Superior temporal gyrus (tissue), 1 donor: ENCODE measurements at regions not wholly inside any gene's neighbourhood (a gene's known extent, or its start where the extent isn't known, plus 50 kb on each side); places are given as distances from the start of the nearest gene placed in this dataset.
"Not testable (repeated sequence)": the region's sequence is repeated elsewhere in the genome, so short reads cannot be mapped to it uniquely, and the experiment has no call there.

Source experiments
- DNase-seq: peaks from one replicate; pipeline ENCODE4 v3.0.0-alpha.2; 2016; ENCODE audit errors: extremely low spot score

DNA sequence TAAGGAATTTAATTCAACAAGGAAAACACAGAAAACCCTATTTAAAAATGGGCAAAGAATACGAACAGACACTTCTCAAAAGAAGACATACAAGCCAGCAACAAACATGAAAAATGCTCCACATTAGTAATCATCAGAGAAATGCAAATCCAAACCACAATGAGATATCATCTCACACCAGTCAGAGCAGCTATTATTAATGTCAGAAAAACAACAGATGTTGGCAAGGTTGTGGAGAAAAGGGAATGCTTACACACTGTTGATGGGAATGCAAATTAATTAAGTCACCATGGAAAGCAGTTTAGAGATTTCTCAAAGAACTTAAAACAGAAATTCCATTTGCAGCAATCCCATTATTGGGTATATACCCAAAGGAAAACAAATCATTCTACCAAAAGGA lies 55.2 kb downstream of the GCC1 start:
- DNase-seq, result no peak

DNA sequence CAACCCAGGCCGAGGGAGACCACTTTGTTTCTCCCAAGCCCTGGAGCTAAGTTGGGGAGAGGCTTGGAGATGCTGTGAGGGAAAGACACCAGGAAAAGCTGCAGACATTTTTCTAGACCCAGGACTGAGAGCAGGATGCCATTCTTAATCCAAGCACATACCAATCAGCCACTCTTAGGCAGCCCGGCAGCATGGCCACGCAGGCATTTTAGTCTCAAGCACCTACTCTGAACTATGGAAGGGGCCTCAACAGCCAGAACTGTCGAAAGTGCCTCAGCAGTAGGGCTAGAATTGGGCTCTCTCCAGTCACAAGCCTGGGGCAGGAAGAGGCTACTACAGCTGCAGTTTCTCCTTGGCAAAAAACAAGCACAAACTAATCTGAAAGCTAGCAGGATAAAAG lies 57.8 kb downstream of the GCC1 start:
- no peak for DNase-seq

GRCh38 chr7:127525866-127526480 lies 59.4 kb downstream of the GCC1 start:
- no peak for DNase-seq

- DNase-seq, result no peak
Measured at GRCh38 chr7:127516320-127516719, 69.1 kb downstream of the GCC1 start.

GRCh38 chr7:127514499-127514898 lies 70.9 kb downstream of the GCC1 start:
- peak; percentile 68 for DNase-seq

DNA sequence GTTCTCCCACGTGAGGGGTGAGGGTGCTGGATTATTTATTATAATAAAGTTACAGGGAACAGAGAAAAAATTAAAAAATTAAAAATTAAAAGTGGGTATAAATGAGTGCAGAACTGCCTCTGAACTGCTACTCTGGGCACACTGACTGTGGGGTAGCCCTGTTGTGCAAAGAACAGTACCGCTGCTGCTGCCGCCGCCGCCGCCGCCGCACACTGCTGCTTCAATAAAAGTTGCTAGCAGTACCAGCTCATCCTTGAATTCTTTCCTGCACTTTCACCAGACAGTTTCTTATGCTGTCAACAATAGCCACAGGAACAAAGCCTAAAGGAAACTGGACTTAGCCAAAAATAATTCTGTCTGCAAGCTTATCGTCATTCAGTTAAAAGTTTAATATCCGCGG lies 72.1 kb downstream of the GCC1 start:
- DNase-seq, result no peak

DNA sequence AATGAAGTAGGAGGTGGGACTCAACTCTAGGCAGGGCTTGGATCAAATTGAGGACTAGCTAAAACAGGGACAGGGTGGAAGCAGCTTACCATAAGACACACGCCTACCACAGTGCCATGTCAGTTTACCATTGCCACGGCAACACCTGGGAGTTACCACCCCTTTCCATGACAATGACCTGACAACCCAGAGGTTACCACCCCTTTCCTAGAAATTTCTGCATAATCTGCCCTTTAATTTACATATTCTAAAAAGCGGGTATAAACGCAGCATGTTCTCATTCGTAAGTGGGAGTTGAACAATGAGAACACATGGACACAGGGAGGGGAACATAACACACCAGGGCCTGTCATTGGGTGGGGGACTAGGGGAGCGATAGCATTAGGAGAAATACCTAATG lies 72.7 kb downstream of the GCC1 start:
- DNase-seq, result no peak

- DNase-seq, result no peak
Measured at GRCh38 chr7:127504715-127505114, 80.7 kb downstream of the GCC1 start.

DNA sequence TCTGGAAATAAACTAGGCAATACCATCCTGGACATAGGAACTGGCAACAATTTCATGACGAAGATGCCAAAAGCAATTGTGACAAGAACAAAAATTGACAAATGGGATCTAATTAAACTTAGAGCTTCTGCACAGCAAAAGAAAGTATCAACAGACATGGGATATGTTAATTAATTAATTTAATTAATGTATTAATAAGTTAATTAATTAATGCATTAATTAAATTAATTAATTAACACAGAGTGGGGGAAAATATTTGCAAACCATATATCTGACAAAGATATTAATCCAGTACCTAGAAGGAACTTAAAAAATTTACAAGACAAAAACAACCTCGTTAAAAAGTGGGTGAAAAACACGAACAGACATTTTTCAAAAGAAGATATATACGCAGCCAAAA lies 83.6 kb downstream of the GCC1 start:
- no peak for DNase-seq

GRCh38 chr7:127487381-127487780 lies 94.9 kb upstream of the ZNF800 start:
- no peak for DNase-seq

GRCh38 chr7:127486654-127487053 lies 94.1 kb upstream of the ZNF800 start:
- no peak for DNase-seq

DNA sequence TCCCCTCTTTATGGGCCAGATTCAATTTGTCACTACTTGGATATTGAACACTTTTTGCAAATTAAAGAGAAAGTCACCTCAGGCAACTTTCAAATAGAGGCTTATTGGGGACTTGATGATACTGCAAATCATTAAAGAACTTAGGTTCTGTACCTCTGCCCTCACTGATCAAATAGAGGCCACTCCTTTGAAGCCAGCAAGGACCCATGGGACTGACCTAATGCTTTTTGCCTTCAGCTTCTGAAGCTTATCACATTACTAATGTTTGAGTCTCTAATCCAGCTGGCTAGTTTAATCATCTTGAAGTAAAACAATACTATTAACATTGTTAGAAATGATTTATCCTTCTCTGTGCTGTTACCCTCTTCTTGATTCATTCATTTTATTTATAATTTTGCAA lies 93.0 kb upstream of the ZNF800 start:
- no peak for DNase-seq

- DNase-seq, result no peak
Measured at GRCh38 chr7:127484954-127485353, 92.4 kb upstream of the ZNF800 start.

GRCh38 chr7:127478461-127478860 lies 86.0 kb upstream of the ZNF800 start:
- DNase-seq, result no peak

DNA sequence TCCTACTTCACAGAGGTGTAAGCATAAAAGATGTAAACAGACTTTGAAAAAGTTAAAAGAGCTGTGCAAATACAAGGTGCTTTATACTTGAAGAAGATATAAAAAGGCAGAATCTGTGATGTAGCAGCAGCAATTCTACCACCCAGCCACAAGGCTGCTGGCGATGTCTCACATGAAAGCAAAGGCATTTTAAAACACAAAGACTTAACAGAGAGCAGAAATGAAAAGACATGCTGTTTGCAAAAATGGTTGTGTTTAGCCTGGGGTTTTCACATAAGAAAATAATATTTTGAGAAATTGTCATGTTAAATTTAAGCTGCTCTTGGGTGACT lies 85.5 kb upstream of the ZNF800 start:
- DNase-seq, result peak; percentile 14

DNA sequence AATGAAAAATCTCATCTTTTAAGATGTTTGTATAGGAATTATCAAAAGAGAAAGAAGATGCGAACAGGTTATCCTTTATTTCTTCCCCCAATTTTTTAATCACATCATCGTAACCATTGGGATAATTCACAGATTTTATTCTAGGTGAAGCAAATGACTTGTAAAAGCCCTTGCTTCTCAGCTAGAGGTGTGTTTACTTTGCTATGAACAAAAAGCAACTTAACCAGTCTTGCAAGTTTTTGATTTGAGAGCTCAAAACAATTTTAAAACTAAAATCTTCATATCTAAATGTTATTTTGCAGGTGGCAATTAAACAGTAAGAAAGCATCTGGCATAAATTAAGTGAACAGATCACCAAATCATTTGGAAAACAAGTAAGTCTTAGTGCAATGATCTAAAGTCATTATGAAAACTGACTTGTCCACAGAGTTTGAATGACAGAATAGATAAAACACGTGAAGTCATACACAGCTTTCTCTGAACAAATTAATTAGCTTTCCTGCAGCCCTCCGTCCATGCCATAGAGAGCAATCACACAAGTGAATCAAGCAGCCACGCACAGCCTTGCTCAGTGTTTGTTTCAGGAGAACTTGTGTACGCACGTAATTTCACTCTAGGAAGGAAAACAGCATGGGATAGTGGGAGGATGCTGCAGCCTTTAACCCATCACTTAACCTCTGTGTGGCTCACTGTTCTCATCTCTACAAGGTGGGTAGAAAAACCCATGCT lies 85.0 kb upstream of the ZNF800 start:
- no peak for DNase-seq

- no peak for DNase-seq
Measured at GRCh38 chr7:127476618-127477017, 84.1 kb upstream of the ZNF800 start.

DNA sequence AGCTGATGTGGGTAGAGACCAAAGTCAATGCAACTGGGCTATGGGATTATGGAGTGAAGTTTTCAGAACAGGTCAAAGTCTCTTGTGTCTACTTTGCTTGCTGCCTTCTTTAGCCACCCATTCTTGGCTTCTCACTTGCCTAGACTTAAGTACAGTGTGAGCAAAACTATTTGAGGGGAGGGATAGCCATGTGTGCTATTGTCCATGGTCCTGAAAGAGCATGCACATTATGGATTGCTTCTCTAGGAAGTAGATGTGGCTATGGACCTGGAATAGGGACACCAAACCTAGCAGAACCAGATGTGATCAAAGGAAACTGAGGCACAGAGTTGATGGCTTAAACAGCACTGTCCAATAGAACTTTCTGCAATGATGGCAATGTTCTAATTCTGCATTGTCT lies 81.9 kb upstream of the ZNF800 start:
- no peak for DNase-seq

- no peak for DNase-seq
Measured at GRCh38 chr7:127473409-127473808, 80.9 kb upstream of the ZNF800 start.

- no peak for DNase-seq
Measured at GRCh38 chr7:127460077-127460476, 67.6 kb upstream of the ZNF800 start.

DNA sequence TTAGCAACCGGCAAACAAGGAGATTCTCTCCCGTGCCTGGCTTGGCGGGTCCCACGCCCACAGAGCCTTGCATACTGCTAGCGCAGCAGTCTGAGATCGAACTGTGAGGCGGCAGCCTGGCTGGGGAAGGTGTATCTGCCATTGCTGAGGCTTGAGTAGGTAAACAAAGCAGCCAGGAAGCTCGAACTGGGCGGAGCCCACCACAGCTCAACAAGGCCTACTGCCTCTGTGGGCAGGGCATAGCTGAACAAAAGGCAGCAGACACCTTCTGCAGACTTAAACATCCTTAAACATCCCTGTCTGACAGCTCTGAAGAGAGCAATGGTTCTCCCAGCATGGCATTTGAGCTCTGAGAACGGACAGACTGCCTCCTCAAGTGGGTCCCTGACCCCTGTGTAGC lies 58.8 kb upstream of the ZNF800 start:
- DNase-seq, result not testable (repeated sequence)

DNA sequence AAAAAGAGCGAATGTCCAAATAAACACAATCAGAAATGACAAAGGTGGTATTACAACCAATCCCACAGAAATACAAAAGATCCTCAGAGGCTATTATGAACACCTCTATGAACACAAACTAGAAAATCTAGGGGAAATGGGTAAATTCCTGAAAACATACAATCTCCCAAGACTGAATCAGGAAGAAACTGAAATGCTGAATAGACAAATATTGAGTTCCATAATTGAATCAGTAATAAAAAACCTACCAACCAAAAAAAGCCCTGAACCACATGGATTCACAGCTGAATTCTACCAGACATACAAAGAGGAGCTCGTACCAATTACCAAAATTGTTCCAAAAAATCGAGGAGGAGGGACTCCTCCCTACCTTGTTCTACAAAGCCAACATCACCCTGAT lies 56.1 kb upstream of the ZNF800 start:
- no peak for DNase-seq

- no peak for DNase-seq
Measured at GRCh38 chr7:127447326-127447945, 54.9 kb upstream of the ZNF800 start.
